Activated CD4-positive, alpha-beta T cell treated with anti-CD3 and anti-CD28 coated beads, Interleukin-2, amount 50 U/mL, for 16 hours (primary cell): ENCODE measurements at regions not wholly inside any gene's neighbourhood (a gene's known extent, or its start where the extent isn't known, plus 50 kb on each side); places are given as distances from the start of the nearest gene placed in this dataset.
"Not testable (repeated sequence)": the region's sequence is repeated elsewhere in the genome, so short reads cannot be mapped to it uniquely, and the experiment has no call there.

Experiments used
- DNase-seq: peaks from one replicate; pipeline ENCODE4 v3.0.0-alpha.2; 2020

DNA sequence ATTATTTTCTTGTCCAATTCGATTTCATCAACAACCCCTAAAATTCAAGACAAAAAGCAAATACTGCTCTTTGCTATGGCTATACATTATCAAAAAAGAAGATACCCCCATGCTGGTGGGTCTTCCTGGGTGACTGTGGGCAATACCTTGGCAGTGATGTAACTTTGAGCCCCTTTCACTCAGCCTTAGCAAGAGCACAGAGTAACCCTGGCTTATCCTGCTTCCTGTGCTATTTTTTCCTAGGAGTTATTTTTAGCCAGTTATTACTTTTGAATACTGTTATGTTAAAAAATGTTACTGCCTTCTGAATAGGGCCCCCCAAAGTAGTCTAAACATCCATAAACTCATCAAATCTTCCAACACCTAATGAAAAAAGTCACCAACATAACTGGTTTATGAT lies 145.6 kb upstream of the TSLP start:
- DNase-seq = no peak

DNA sequence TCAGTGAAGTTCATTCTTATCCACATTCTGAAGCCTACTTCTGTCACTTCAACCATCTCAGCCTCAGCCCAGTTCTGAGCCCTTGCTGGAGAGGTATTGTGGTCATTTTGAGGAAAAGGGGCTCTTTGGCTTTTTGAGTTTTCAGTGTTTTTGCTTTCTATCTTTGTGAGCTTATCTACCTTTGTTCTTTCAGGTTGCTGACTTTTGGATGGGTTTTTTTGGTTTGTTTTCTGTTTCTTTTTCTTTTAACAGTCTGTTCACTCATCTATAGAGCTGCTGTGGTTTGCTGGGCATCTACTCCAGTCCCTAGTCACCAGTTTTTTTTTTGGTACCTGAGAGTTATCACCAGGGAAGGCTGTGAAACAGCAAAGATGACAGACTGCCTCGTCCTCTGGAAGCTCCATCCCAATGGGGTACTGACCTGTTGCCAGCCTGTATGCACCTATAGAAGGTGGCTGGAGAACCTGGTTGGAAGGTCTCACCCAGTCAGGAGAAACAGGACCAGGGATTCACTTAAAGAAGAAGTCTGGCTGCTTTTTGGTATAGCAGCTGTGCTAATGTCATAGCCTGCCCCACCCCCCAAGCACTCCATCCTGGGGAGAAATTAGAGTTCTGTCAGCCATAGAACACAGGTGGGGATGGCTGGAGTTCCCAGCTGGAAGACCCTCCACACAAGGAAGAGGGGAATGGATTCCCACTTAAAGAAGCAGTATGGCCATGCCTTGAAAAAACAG lies 138.6 kb upstream of the TSLP start:
- DNase-seq = no peak

DNA sequence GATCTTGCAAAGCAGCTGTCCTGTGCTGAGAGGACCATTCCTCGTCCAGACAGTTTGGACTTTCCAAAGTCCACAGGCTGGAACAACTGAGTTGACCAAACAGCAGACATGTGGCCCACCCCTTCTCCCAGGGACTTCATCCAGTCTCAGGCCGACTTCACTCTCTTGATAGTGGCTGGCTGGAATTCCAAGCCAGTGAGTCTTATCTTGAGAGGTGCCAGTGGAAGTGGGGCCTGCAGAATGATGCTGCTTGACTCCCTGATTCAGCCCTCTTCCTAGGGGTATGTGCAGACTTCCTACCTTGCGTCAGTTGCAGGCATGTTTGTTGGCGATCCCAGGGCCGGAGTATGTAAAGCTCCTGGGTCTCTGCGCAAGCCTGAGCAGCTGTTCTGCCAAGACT lies 131.4 kb upstream of the TSLP start:
- DNase-seq = no peak

DNA sequence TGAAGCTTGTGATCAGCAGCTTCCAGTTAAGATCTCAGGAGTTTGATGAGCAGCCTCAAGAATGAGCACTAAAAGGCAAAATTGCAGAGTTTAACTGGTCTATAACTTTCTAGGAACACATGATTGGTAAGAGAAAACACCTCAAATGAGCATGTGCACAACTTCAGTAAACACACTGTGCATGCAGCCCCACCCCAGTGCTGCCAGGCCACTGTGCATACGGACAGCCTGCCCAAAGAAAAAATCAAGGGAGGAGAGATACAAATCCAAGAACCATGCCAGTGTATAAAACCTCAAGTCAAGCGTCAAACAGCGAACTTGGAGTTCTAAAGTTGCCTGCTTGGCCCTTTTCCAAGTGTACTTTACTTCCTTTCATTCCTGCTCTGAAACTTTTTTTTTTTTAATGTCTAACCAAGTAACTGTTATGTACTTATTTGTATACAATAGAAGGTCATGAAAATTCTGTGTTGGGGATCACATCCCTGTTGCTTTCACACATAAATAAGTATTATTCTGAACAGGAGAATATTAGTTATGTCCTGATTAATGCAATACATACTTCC lies 125.6 kb upstream of the TSLP start:
- no peak for DNase-seq

DNA sequence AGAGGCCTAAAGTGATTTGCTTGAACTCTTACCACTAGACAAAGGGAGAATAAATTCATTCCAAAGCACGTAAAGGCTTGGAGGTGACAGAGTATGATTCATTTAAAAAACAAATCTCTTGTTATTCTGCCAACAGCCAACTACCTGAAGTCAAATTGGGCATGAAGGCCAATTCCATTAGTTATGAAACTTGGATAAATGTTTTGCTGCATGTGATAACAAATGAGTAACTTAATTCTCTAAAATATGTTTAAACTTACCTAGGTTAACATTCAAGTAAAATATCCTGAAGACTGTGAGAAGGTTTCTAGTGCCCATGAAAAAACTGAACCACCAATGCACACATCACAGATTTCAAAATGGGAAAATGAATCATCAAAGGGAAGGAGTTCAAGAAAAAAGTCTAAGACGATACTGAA lies 120.1 kb upstream of the TSLP start:
- no peak for DNase-seq

DNA sequence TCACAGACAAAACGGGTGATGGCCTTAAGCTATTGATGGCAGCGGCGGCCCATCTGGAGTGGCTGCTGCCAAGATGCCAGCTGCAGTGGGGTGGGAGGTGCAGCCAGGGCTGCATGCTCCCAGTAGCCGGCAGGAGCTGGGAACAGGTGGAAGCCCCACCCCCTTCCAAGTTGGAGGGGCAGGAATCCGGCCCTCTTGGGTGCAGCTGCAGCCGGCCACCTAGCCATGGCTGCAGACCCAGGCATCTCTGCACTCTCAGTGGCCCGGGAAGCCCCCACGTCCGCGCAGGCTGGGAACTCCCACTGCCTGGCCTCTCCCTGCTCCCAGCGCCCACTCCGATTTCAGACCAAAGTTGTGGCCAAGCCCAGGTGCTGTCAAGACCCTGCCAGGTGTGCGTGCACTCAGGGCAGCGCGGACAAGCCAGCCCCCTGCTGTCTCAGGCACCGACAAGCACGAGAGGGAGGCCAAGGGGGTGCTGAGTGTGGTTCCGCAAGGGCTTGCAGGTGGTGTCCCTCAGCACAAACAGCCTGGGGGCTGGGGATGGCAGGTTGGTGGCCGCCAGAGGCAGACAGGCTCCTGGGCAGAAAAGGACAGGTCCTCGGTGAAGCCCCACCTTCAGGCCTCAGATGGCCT lies 115.1 kb upstream of the TSLP start:
- no peak for DNase-seq

DNA sequence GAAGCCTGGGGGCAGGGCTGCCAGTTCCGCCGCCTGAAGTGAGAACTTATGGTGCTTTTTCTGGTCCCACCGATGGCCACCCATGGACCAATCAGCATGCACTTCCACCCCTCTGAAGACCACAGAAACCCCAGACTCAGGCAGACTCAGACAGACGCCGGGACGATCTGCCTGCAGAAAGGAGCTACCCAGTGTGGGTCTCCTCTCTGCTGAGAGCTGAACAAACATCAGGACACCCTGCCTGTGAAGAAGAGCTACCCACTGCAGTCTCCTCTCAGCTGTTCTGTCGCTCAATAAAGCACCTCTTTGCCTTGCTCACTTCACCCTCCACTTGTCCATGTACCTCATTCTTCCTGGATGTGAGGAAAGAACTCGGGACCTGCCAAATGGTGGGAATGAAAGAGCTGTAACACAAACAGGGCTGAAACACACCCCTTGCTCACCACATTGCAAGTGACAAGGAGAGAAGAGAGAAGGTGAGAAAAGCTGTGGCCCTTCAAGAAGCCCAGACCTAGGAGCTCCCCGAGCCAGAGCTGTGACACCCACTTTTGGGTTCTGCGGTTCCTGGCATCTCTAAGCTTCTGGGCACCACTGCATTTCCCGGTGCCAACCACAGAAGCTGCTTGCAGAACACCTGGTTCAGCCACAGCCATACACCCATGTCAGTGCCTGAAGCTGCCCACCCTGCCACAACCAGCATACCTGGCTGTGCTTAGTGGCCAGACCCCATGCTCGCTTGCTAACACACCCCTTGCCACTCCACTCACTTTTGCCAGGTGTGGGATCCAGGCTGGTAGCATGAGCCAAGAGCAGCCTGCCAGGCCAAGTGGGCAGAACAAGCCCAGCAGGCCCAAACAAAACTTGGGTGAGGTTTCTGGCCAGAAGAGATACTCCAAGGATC lies 114.3 kb upstream of the TSLP start:
- no peak for DNase-seq

DNA sequence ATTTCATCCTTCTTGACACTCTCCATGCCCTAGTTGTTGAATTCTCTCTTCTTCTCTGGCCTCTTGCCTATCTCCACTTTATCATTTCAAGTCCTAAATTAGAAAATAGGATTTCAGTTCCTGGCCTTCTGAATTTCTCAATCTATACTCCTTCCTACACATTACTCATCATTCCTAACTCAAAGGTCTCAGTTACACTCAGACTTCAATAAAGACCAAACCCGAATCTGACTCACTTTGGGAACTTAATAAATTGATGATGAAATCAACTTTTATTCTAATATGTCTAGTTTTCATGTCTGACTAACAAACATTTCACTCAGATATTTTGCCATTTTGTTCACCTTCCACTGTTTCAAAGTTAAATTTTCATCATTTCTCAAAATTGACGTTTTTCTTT lies 113.6 kb upstream of the TSLP start:
- DNase-seq = no peak

DNA sequence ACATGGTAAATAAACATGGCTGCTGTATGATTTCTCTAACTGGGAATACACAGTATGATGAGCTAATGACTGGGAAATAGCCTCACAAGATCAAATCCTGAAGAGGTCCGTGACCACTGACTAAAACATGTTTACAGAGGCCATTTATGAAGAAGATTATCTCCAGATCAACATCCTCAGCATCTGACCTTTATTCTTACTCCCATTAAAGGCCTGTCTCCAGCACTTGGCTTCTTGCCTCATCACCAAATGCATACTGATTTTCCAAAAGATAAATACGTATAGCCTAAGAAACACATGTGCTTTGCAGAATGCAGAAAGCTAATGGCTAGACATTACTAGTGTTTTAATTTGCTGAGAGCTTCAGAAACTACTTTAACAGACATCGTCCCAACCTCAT lies 108.0 kb upstream of the TSLP start:
- DNase-seq = no peak

DNA sequence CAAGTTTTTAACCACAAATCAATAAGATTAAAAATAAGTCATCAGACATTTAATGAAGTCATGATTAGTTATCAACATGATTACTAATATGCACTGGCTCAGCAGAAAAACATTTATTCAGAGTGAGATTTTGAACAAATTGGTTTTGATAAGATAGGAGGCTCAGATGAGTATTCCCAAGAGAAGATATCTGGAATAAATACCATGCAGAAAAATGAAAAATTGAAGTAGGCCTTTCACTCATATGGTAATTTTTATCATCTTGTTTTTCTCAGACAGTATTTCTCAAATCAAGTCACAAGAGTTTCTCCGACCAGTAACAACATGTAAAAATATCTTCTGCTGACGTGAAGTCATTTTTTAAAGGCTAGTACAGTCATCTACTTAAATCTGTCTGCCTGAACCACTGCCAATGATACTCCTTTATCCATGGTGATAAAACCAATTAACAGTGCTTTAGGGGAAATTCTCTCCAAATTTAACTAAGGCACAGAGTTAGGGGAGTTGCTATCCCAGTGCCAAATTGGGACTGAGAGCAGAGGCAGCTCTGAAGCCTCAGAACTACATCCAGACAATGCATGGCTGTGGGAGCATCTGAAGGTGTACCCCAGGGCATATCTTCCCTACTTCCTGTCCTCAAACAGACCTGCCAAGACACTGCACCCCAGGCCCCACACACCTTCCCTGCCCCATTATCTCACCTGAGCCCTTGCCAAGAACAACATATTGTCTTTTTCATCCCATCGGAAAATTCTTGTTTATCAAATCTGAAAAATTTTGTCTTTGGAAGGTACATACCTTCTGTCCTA lies 105.5 kb upstream of the TSLP start:
- no peak for DNase-seq

DNA sequence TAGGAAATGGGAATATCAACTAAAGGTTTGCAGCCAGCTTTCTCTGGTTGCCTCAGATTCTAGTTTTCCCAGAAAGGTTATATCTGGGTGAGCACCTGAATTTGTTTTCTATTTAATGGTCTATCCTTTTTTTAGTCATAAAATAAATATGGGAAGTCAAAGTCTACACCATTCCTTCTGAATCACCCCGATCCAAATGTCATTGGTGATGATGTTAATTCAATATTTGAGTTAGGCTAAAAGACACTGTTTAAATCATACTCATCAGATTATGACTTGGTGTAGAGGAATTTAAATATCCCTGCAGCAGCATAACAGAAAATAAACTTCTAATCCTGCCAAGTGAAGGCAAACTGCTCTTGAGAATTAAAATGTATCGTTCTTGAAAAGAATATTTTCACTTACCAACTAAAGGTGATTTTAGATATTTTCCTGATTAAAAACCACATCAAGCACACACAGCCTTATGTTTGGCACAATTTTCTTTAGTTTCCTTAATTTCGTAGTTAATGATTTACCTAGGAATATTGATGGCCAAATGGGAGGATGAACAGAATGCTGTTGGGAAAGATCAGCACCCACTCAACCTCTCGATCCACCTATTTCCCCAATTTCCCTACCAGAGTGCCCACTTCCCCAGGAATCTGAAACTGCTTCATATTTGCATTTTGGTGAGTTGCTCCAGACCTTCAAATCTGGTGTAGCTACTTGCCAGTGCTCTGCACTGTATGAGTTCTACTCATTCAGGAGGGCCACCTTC lies 103.1 kb upstream of the TSLP start:
- no peak for DNase-seq

DNA sequence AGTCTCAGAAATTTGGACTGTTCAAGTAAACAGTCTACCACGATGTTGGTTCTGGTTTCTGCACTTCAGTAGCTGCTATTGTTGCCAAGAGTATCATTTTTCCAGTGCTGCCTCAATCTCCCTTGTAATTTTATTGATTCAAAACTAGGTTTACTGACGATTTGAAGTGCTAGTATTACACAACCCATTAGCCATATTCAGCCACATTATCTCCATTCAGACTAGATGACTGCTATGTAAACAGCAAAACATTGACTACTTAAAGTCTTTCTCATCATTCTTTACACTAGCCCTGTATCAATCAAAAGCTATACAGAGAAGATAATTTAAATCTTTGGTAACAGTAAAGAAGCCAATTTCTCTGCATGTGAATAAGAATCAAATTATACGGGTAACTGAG lies 102.0 kb upstream of the TSLP start:
- DNase-seq = no peak

DNA sequence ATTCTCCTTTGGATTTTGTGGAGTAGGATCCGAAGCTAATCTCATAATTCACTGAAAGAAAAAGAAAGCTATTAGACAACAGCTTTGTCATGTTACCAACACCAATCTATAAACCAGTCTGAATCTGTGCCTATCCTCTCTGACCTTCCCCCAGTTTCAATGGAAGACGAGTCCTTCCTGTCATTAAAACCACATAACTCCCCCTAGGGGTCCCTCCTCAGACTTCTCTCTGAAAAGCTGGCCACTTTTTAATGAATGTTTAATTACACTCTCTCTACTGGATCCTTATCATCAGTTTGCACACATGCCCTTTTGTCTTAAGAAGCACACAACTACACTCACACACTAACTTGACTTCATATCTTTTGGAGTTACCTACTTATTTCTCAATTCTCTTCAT lies 98.0 kb upstream of the TSLP start:
- DNase-seq = no peak

DNA sequence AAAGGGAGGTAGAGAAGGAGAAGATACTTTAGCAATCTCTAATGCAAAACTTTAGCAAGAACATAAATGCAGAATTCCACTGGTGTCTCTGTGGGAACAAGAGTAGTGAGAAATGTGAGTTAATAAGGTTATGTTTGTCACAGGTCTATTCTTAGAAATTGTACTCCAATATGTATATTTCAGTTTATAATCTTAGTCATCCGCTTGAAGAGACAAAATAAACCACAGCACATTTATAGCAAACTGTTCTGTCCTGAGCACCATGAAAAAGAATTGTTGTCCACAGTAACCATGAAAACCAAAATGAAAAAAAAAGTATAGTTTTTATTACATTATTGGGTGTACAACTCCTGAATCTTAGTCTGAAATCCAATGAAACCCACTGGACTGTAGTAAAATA lies 93.6 kb upstream of the TSLP start:
- DNase-seq = no peak

DNA sequence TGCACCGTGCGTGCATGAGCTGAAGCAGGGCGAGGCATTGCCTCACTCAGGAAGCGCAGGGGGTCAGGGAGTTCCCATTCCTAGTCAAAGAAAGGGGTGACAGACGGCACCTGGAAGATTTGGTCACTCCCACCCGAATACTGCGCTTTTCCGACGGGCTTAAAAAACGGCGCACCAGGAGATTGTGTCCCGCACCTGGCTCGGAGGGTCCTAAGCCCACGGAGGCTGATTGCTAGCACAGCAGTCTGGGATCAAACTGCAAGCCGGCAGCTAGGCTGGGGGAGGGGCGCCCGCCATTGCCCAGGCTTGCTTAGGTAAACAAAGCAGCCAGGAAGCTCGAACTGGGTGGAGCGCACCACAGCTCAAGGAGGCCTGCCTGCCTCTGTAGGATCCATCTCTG lies 85.6 kb upstream of the TSLP start:
- DNase-seq = not testable (repeated sequence)

DNA sequence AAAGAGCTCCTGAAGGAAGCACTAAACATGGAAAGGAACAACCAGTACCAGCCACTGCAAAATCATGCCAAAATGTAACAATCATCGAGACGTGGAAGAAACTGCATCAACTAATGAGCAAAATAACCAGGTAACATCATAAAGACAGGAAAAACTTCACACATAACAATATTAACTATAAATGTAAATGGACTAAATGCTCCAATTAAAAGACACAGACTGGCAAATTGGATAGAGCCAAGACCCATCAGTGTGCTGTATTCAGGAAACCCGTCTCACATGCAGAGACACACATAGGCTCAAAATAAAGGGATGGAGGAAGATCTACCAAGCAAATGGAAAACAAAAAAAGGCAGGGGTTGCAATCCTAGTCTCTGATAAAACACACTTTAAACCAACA lies 83.9 kb upstream of the TSLP start:
- not testable (repeated sequence) for DNase-seq

DNA sequence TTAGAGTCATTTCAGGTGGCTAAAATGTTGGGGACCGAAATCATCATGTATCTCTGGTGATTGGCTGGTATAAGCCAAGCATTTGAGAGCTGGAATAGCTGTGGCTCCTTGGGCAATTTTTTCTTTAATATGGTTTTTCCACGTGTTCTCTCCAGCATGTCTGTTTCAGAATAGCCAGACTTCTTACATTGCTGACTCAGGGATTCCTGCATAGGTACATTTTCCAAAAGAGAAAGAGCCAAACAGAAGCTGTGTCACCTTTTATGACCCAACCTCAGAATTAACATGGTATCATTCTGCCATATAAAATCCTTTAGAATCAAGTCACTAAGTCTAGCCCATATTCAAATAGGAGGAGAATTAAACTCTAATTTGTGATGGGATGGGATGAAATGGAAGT lies 74.8 kb upstream of the TSLP start:
- DNase-seq = no peak

DNA sequence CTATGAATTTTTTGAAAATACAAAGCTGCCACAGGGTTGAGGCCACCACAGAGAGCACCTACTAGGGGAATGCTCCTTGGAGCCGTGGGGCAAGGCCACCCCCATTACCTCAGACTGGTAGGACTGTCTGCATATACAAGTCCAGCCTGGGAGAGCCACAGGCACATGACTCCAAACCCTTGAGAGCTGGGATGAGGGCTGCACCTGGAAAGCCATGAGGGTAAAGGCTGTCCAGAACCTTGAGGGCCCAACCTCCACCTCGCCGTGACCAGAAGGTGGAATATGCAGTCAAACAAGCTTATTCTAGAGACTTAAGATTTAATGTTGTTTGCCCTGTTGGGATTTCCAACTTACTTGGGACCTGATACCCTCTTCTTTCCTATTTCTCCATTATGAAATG lies 69.5 kb upstream of the TSLP start:
- DNase-seq = no peak

DNA sequence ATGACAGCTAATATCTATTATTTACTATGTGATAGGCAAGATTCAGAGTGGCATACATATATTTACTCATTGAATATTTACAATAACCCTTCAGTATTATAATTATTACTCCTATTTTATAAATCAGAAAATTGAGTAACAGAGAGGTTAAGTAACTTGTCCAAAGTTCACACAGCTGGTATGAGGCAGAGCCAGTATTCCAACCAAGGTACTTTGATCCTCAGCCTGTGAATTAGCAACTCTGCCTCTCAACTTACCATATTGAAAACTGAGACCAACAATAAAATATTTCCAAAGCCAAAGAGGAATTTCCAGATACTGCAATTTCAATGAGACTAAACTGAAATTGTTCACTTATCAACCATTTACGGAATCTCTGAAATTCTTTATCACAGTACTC lies 67.9 kb upstream of the TSLP start:
- DNase-seq = no peak

DNA sequence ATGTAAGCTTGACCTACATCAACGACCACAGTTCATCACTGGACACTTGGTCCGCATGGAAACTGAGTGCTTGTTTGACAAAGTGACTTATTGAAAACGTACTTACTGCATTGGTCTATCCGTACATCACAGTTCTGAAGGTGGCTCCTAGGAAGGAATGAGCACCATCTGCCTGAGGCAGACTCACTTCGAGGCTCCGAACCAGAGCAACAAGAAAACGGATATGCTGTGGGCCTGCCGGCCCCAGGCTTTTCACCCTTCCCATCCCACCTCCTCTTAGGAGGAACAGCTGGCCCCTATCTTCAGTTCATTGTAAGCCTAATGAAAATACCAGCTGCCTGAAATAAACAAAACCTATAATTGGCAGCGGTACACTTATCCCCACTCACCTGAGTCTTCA lies 67.2 kb upstream of the TSLP start:
- no peak for DNase-seq

DNA sequence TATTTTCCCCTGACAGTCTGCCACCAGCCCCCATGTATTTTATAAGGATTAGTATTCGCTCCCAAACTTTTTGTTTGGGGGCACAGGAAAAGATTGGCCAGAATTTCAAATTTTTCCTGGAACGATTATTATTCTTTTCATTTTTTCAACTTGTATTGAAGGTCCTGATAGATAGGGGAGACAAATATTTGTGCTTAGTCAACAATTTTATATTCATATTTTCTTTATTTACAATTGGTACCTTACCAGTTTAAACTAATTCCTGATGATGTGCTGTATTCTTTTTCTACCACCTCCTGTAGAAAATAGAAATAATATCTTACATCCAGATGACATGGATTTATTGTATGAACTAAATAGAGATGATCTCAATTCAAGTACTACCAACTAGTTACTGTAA lies 60.7 kb upstream of the TSLP start:
- no peak for DNase-seq

DNA sequence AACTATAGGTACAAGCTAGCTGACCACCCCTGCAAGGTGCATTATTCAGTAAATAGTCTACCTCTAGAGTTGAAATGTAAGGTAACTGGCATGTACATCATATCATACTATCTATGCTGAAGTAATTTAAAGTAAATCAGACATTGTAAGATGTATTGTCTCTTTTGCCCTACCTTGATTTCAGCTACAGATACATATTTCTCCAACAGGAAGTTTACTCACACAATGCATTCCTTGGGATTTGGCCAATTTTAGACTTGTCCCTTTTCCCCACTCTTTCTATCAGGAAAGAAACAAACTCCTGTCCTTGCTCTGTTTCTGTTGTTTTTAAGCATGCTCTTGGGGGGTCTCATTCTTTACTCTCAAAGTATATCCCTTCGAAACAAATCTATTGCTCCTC lies 58.5 kb upstream of the TSLP start:
- no peak for DNase-seq
